ENCODE measurements at regions not wholly inside any gene's neighbourhood (a gene's known extent, or its start where the extent isn't known, plus 50 kb on each side); places are given as distances from the start of the nearest gene placed in this dataset.

DNA sequence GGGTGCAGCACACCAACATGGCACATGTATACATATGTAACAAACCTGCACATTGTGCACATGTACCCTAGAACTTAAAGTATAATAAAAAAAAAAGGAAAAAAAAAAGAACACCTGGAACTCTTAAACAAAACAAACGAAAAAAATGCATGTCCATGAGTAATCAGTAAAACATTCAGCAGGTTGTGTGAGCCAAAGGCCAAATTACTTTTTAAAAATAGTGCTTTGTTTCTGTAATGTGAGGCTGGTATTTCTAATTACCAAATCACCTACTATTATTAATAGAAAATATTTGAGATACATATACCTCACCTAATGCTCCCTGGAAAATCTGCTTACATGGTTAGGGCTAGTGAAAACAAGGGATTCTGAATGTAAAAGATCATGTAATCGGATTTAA lies 294.4 kb upstream of the NR5A2 start:
- H3K4me3 Mint-ChIP-seq (ENCODE audit: unreplicated experiment), result no peak overlapping the region
- no peak overlapping the region for H3K9ac ChIP-seq (ENCODE audit: low read length)
- no peak overlapping the region for H3K4me3 ChIP-seq (ENCODE audit: insufficient read depth, low read depth, low read length)
- peaks cover 3% of the 10 kb centered on the region for H3K27me3 Mint-ChIP-seq (ENCODE audit: low read depth, unreplicated experiment)
- FAIRE-seq, result no peak
- no peaks in the 10 kb centered on the region for H3K27me3 ChIP-seq (ENCODE audit: insufficient read depth, low read length)
- no peak overlapping the region for H2AFZ ChIP-seq (ENCODE audit: low read depth, low read length)
- no peaks in the 10 kb centered on the region for H3K4me1 Mint-ChIP-seq (ENCODE audit: low read depth, unreplicated experiment)
- H3K79me2 ChIP-seq (ENCODE audit: insufficient read depth, low read length), result no peaks in the 10 kb centered on the region
- H3K27ac Mint-ChIP-seq (ENCODE audit: unreplicated experiment), result no peak overlapping the region
- DNase-seq (ENCODE audit: low read depth), result peak; percentile 41
- H4K20me1 ChIP-seq (ENCODE audit: insufficient read depth, low read length), result no peaks in the 10 kb centered on the region
- peaks cover 3% of the 10 kb centered on the region for H3K9me3 Mint-ChIP-seq (ENCODE audit: unreplicated experiment)
- no peak overlapping the region for H3K27ac ChIP-seq (ENCODE audit: low read depth, low read length)
- H3K4me2 ChIP-seq (ENCODE audit: low read length), result no peak overlapping the region
- H3K36me3 Mint-ChIP-seq (ENCODE audit: low read depth, unreplicated experiment), result no peaks in the 10 kb centered on the region
- H3K9me3 ChIP-seq (ENCODE audit: insufficient read depth, low read depth, low read length), result no peaks in the 10 kb centered on the region
- TF ChIP-seq CTCF (IDR thresholded peaks at IDR 0.05; ENCODE audit: insufficient read depth, low read depth, low read length) (no peak), EZH2 (IDR thresholded peaks at IDR 0.05; ENCODE audit: insufficient read depth, low read length) (no peak)
- H3K4me1 ChIP-seq (ENCODE audit: insufficient read depth, low read length), result no peaks in the 10 kb centered on the region
- no peaks in the 10 kb centered on the region for H3K36me3 ChIP-seq (ENCODE audit: insufficient read depth, low read length)

GRCh38 chr1:199734186-199734585 lies 293.3 kb upstream of the NR5A2 start:
- no peak for FAIRE-seq

More at GRCh38 chr1:199734186-199734585, 293.3 kb upstream of the NR5A2 start:
- Histone ChIP-seq H3K27me3 (ENCODE audit: insufficient read depth, low read length) (no peaks in the 10 kb centered on the region), H3K27ac (ENCODE audit: low read depth, low read length) (no peak overlapping the region), H3K4me2 (ENCODE audit: low read length) (no peak overlapping the region), H3K9ac (ENCODE audit: low read length) (no peak overlapping the region), H3K4me1 (ENCODE audit: insufficient read depth, low read length) (no peaks in the 10 kb centered on the region), H2AFZ (ENCODE audit: low read depth, low read length) (no peak overlapping the region), H3K36me3 (ENCODE audit: insufficient read depth, low read length) (no peaks in the 10 kb centered on the region), H3K9me3 (ENCODE audit: insufficient read depth, low read depth, low read length) (no peaks in the 10 kb centered on the region), H3K4me3 (ENCODE audit: insufficient read depth, low read depth, low read length) (no peak overlapping the region), H4K20me1 (ENCODE audit: insufficient read depth, low read length) (no peaks in the 10 kb centered on the region), H3K79me2 (ENCODE audit: insufficient read depth, low read length) (no peaks in the 10 kb centered on the region)
- DNase-seq (ENCODE audit: low read depth), result no peak
- Mint-ChIP-seq H3K4me1 (ENCODE audit: low read depth, unreplicated experiment) (no peaks in the 10 kb centered on the region), H3K36me3 (ENCODE audit: low read depth, unreplicated experiment) (no peaks in the 10 kb centered on the region), H3K9me3 (ENCODE audit: unreplicated experiment) (peaks cover 3% of the 10 kb centered on the region), H3K27me3 (ENCODE audit: low read depth, unreplicated experiment) (peaks cover 3% of the 10 kb centered on the region), H3K4me3 (ENCODE audit: unreplicated experiment) (no peak overlapping the region), H3K27ac (ENCODE audit: unreplicated experiment) (no peak overlapping the region)
- TF ChIP-seq EZH2 (IDR thresholded peaks at IDR 0.05; ENCODE audit: insufficient read depth, low read length) (no peak), CTCF (IDR thresholded peaks at IDR 0.05; ENCODE audit: insufficient read depth, low read depth, low read length) (no peak)

Measured in astrocyte (in vitro differentiated cells and primary cell).